Activated CD4-positive, alpha-beta T cell treated with anti-CD3 and anti-CD28 coated beads for 48 hours (primary cell): ENCODE measurements at regions not wholly inside any gene's neighbourhood (a gene's known extent, or its start where the extent isn't known, plus 50 kb on each side); places are given as distances from the start of the nearest gene placed in this dataset.
"Not testable (repeated sequence)": the region's sequence is repeated elsewhere in the genome, so short reads cannot be mapped to it uniquely, and the experiment has no call there.

Source experiments
- DNase-seq: peaks from one replicate; pipeline ENCODE4 v3.0.0-alpha.2; 2020

DNA sequence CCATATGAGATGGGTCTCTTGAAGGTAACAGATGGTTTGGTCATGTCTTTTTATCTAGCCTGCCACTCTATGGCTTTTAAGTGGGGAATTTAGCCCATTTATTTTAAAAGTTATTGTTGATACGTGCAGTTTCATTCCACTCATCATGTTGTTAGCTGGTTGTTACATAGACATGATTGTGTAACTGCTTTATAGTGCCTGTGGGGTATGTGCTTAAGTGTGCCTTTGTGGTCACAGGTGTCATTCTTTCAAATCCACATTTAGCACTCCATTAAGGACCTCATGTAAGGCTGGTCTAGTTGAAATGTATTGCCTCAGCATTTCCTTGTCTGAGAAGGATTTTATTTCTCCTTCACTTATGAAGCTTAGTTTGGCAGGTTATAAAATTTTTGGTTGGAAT, 263.8 kb upstream of the LUZP2 start:
- no peak for DNase-seq

DNA sequence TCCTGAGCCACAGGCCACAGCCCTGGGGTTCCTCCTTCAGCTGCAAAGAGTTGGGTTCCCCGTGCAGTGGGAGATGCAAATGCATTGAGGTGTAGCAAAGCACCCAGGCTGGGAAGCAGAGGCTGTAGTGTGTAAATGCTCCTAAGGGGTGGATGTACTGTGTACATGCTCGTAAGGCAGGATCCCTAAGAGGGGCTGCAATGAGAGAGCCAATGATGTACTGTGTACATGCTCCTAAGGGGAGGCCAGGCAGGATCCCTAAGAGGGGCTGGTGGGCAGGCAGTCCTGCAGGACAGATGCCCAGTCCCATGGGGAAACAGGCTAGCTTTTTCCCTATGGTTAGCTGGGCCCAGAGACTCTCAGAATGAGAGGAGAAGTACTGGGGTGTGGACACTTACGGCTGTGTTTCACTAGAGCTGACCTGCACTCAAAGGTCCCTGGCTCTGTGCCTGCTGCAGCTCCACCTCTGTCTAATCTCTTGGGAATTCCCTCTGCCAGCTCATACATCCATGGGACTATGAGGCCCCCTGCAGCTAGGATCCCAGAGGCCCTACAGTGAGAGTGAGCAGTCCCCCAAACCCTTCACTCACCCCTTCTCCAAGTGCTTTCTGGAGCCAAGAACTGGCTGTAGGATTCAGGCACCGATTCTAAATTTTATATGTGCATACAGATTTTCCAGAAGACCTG, 261.9 kb upstream of the LUZP2 start:
- no peak for DNase-seq

DNA sequence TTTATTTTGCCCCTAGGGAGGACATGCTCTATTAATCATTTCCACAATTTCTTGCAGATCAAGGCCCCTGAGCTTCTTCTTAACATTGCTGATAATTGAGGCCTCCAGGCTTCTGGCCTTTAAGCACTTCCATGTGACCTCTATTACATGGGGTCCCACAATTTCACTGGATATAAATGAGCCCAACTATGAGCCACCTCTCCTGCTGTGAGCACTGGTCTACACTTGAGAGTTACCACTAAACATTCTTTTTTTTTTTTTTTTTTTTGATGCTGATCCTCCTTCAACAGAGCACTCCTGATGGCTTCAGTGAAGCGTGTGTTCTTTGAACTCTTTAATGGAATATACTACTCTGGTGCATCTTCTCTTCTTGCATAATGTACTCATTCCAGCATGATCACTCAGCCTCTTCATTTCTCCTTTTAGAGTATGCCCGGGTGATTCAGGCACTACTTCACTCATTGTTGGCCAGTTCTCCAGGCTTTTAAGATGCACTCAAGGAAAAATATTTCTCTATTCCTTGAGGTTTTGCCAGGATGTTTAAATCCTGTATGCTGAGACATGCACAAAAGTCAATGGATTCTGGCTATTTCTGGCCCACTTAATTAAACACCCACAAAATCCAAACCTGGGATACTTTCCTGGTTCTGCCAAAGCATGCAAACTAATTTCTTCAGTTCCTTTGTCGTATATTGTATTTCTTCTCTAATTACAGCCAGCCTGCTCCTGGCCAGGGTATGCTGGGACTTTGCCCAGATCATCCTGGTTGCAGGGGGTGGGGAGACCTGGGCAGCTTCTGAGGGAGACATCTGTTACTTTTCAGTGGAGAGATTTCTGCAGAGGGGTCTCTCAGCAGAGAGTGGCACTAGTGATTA, 257.8 kb upstream of the LUZP2 start:
- DNase-seq, result no peak

DNA sequence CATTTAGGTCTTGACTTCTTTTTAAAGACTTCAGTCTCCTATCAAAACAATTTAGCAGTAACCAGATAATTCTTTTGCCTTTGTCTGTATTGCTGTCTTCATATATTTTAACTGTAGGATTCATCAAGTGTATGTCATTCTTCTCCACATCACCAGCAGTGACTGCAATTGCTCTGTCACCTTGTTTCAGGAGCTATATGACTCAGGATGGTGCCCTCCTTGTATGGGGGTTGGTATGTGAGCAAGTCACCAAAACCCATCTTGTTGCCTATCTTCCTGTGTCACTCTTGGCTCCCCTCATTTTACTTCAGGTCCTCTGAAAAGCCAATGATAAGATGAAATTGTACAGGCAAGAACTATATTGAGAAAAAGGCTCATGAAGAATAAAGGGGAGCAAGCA, 256.9 kb upstream of the LUZP2 start:
- no peak for DNase-seq

DNA sequence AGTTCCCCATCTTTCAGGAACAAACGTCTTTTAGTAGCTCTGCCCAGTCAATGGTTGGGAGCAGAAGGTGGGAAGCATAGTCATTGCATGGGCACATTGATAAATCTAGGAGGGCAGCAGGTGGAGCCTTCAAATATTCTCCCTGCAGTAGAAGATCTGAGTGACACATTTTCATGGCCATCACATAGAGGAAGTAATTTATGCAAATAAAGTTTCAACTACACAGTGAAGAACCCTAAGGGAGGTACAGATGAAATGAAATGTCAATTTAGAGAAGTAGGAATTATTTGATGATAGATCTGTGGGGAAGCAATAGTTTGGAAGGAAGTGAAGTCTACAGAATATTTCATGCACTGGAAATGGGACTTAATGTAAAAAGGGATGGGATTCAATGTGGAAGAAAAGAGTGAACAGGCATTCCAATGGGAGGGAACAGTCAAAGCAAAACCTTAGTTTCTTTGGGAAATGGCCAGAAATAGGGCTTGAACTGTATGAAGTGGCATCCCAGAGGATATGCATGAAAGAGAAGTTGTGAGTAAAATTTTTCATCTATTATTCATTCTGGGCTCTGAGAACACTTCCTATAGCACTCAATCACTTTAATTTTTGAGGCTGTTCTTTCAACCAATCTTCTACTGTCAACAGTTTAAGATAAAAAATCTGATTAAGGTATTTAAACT, 256.2 kb upstream of the LUZP2 start:
- DNase-seq, result no peak

DNA sequence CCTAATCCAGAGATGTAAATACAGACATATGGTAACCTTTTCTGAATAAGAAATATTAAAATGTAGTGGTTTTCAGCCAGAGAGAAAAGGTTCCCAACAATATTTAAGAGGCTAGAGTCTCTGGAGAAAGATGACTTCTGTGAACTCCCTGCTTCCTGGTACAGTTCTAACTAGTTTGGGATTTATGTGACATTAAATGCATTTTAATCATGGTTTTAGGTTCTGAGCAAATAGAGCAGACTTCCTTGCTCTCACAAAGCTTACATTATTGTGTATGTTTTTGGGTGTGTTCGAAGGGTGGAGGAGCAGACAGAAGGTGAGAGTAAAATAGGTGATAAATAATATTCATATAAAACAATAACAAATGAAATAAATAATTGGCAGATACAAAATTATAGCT, 250.1 kb upstream of the LUZP2 start:
- DNase-seq, result no peak

DNA sequence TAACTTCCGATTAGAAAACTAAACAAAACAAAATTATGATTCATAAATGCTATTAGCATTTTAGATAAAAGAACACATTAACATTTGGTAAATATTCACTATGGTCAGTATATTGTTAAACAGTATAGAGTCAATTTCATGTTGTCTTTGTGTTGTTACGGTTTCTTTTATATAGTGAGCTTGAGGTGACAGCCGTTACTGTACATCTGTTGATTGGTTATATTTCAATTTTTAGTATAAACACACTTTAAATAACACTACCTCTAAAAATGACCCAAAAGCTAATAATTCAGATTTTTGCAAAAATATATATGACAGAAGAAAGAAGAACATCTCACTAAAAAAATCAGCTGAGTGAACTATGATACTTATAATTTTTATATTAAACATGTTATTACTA, 249.0 kb upstream of the LUZP2 start:
- DNase-seq, result no peak

DNA sequence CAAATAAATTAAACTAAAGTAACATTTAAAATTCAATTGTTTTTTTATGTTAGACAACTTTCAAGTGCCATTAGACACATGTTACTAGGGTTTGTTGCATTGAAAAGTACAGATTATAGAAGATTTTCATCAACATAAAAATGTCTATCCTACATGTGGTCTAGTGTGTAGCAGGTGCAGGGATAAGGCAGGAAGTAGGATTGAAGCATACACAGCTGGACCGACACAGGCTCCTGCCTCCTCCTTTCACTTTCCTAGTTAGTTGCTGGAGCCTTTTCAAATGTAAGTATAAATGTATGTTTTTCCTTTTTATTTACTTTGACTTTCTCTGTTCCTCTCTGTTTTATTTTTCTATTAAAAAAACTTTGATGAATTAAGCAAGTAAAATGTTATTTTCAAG, 246.9 kb upstream of the LUZP2 start:
- DNase-seq, result no peak

DNA sequence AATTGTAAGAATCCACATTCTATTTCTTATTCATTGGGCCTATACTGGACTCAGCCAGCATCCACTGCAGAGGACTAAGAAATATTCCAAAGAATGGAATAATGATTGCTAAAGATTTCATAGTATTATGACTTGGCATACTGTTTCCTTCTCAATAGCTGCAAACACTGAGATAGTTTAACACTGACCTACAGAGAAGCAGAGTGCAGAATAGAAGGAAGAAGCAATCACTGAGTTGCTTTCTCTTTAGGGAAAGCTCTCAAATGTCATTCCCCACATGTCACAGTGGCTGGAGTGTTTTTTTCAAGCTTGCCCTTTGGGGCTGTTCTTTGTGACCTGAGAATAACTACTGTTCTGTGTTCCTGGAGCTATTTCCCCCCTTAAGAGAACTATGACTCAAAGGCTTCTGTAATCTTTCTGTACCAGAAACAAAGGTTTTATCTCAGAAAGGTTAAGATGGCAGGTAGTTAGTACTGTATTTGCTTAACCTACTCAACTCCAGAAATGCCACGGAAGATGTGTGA, 243.6 kb upstream of the LUZP2 start:
- DNase-seq, result no peak

DNA sequence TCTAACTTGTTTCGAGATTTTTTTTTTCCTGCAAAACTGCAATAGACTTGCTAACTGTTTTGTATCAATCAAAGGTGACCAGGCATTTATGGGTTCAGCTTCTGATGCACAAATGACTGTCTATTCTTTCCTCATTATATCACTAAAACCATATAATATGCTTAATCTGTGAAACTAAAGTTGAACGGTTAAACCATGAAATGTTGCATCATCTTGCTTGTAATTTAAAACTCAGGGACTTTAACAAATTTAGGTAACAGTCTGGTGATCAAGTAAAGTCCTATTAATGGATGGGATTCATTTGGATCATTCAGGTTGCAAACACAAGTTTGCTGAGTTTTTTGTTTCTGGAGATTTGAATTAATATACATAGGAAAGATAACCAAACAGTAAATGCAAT, 232.0 kb upstream of the LUZP2 start:
- DNase-seq, result no peak

DNA sequence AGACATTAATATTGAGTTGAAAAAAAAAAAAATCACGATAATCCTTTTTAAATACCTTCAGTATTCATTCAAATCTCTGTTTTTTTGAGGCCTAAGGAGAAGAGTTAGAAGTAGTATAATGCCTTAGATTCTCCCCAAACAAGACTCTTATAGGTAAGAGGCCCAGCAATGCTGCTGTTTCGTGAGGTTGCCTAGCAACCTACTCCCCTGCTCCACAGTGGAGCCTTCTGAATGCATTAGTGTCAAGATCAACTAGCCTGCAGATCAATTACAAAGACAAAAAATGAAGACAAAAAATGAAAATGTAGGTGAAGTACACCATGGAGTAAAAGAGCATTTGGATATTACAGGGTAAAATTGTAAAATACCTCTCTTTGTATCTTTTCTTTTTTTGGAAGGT, 229.8 kb upstream of the LUZP2 start:
- DNase-seq, result no peak

DNA sequence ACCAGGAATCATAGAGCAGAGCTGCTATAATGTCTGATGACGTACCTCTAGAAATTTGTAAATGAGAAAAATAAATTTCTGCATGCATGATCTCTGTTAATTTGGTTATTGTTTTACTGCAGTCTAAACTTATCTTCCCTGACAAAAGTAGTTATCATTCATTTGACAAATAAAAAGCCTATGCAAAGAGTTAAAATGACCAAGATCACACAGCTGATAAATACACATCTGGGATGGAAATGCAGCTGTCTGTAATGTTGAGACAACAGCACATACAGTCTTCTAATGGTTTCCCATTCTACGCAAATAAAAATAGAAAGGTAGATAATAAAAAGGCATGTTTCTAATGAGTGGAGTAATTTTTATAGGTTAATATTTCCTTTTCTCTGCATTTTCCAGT, 225.1 kb upstream of the LUZP2 start:
- no peak for DNase-seq

DNA sequence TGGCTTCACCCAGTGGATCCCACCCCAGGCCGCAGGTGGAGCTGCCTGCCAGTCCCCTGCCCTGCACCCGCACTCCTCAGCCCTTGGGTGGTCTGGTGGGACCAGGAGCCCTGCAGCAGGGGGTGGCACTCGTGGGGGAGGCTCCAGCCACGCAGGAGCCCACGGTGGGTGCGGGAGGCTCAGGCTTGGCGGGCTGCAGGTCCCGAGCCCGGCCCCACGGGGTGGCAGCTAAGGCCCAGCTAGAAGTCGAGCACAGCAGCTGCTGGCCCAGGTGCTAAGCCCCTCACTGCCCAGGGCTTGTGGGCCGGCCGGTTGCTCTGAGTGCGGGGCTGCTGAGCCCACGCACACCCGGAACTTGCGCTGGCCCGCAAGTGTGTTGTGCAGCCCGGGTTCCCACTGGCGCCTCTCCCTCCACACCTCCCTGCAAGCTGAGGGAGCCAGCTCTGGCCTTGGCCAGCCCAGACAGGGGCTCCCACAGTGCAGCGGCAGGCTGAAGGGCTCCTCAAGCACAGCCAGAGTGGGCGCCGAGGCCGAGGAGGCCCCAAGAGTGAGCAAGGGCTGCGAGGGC, 222.6 kb upstream of the LUZP2 start:
- not testable (repeated sequence) for DNase-seq

DNA sequence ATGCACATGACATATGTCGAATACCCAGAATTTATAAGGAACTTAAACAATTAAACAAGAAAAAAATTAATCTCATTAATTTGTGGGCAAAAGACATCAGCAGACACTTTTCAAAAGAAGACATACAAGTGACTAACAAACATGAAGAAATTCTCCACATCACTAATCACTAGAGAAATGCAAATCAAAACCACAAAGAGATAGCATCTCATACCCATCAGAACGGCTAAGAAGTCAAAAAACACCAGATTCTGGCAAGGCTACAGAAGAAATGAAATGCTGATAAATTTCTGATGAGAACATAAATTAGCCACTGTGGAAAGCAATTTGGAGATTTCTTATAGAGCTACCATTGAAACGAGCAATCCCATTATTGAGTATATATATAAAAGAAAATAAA, 210.6 kb upstream of the LUZP2 start:
- no peak for DNase-seq

DNA sequence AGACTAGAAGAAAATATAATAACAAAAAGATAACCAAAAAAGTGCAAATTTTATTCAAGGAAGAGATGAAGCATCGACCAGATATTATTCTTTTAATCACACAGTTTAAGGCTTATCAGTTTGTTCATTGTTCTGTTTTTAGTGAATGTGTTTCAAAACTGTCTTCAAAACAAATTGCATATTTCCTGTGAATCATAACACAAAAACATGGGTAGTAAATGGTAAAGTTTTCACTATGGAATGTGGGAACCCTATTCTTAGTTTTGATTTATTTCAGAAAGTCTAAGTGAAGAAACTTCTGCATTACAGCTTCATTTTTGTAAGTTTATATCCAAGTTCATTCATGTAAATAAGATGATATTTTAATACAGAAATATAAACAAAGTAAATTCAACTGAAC, 207.6 kb upstream of the LUZP2 start:
- no peak for DNase-seq

DNA sequence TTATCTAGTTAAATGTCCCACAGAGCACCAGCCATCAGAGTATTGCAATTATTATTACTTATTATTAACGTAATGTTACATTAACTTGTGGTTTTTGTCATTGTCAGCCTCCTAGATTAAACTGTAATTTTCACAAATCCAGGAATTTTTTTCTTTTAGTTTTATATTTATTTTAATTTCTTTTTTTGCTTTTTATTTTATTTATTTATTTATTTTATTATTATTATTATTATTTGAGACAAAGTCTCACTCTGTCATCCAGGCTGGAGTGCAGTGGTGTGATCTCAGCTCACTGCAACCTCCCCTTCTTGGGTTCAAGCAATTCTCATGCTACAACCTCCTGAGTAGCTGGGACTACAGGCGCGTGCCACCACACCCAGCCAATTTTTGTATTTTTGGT, 202.9 kb upstream of the LUZP2 start:
- DNase-seq, result no peak

DNA sequence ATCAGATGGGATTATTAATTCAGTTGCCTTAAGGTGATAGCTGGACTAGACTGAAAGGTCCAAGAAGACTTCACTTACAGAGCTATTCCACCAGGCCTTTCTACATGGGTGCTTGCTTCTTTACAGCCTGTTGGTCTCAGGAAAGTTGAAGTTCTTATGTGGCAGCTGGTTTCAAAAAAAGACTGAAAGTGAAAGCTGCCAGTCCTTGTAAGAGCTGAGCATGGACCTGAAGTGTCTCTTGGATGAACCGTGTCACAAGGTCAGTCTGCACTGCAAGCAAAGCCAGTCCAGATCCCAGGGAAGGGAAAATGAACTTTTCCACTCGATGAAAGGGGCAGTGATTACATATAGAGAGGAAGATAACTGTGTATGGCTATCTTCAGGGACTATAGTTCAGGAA, 201.5 kb upstream of the LUZP2 start:
- no peak for DNase-seq

DNA sequence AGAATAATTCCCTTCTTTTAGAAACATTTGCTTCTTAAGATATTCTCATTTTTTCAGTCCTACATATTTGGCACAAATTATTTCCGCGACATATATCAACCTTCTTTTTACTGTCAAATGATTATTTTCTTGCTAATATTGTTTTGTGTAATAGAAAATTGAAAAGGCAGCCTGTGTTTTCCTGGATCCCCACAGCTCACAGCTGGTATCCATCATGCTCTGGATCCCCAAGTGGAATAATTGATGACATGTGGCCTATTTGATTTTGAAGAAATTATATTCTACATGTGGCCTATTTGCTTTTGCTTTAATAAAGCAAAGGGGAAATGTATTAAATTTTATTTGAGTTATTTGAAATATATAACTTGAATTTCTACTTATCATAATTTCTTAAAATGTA, 199.4 kb upstream of the LUZP2 start:
- no peak for DNase-seq

DNA sequence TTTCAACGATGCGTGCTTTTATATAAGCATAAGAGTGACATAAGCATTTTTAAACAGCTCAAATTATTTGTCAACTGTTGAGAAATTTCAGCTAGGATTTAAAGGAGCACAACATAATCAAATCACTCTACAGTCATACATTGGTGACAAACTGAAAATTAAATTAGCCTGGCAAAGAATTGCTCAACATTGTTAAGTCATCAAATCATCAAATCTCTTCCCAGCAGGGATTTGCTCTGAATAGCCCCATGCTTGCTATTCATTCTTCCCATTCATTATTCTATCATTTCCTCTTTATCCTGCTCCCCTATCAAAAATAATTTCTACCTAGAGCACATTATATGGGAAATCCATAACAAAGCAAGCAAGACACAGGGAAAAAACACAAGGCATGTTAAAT, 198.7 kb upstream of the LUZP2 start:
- no peak for DNase-seq

DNA sequence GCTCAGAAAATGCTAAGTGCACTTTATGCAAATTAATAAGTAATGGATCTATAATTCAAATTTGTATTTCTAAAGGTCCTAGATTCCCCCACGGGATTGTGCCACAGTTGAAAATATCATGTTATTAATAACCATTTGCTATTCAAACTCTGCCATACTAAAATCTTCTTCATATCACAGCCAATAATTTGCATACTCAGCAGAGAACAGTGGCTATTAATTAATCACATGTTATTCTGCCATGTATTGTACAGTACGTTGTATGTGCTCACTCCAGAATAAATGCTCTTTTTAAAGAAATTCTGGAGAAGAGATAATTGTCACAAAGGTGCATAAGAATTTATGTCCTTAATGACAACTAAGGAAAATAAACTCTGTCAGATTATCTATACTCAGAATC, 184.9 kb upstream of the LUZP2 start:
- no peak for DNase-seq

DNA sequence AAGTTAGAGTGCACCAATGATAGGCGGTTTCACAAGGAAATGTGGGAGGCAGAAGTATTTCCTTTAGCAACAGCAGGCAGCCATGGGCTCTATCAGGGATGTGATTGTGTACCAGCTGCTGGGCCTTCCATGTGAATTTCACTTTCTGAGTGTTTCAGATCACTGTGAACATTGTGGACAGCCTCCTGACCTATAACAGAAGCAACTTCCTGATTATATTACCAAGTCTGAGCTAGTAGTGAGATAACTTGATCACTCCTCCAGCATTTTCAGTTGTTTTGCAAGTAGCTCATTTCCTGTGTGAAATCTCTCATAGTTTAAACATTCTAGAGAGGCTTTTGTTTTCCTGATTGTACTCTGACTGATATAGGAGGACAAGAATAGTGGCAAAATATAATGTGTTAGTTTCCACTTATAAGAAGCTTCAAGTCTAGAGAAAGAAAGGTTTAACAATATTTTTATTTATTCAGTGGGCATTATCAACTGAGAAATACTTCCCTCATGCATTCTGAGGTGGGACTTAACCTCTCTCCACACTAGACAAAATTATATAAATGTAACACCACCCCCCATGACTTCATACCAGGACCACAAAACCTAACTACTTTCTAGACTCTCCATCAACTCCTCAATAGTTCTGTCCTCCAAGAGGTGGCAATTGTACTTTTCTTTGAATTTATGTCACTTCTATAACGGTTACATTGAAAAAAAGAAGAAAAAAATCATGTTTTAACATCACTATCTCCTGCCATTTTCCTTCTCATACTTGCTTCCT, 184.2 kb upstream of the LUZP2 start:
- DNase-seq, result no peak

DNA sequence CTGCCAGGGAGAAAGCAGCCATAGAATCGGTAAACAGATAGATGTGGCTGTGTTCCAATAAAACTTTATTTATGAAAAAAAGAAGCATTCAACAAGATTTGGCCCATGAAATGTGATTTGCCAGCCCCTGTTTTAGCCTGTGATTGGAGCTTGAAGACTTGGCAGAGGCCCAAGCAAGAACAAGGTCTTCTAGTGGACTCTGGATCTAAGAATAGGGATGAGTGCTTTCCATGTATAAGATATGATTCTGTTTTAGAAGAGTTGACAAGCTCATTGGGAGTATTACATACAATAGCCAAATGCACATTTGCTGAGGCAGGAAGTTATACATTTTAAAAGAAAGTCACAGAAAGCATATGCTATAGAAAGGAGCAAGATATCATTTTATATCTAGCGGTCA, 175.6 kb upstream of the LUZP2 start:
- no peak for DNase-seq

DNA sequence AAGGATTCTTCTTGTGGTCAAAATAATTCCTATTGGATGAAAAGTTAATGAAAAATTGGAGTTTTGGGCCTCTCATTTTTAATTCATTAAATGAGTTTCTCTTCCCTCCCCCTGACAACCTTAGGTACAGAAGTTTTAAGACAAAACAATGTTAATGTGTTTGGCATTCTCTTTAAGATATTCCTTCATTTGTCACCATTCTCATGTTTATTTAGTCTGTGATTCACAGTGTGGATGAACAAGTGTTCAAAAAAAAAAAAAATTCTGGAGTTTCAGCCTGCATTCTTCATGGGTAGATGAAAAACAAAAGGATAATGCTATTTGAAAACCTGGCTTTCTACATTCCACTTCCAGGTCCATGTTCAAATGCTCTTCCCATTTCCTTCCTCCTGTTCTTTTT, 172.6 kb upstream of the LUZP2 start:
- no peak for DNase-seq
